HG02973 (cell line): ENCODE measurements at regions not wholly inside any gene's neighbourhood (a gene's known extent, or its start where the extent isn't known, plus 50 kb on each side); places are given as distances from the start of the nearest gene placed in this dataset.
"Not testable (repeated sequence)": the region's sequence is repeated elsewhere in the genome, so short reads cannot be mapped to it uniquely, and the experiment has no call there.

Experiments
- ATAC-seq: cut with Tn5 transposase; IDR thresholded peaks from one replicate; pipeline ENCODE4 v1.9.1; 2021; ENCODE audit warnings: moderate library complexity; ENCODE audit not compliant: unreplicated experiment

GRCh38 chr6:85983032-85983659 lies 340.5 kb upstream of the SYNCRIP start:
- no peak for ATAC-seq

DNA sequence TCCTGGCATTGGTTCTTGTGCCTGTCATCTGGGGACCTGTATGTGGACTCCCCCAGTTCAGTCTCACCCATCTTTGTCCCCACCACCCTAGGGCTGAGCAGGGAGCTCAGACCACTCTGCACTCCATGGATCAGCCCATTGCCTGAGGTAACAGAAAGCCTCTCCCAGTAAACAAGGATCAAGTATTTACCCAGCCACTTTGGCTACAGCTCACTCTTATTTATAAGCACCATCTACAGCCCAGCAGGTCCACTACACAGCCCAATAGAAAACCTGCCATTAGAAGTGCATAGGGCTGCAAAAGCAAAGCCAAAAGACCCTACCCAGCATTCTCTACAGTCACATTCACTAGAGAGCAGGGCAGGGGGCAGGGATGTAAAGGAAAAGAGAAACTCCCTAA lies 335.0 kb upstream of the SYNCRIP start:
- ATAC-seq: no peak

DNA sequence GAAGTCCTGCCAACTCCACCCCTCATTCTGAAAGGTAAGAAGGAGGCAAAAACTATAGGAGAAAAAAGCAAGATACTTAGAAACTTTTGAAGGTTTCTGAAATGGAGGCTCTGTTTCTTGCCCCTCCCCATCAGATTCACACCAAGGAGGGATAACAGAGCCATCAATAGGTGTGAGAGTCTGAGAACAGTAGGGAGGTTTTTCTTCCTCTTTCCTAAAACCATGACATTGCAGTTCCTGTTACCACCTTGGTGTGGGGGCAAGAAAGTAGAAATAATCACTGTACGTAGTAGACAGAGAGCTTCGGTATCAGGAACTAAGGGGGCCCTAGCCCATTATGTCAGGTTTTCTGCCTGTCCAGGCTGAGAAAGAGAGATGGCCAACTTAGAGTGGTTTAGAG lies 333.3 kb upstream of the SYNCRIP start:
- ATAC-seq: peak; percentile 52

DNA sequence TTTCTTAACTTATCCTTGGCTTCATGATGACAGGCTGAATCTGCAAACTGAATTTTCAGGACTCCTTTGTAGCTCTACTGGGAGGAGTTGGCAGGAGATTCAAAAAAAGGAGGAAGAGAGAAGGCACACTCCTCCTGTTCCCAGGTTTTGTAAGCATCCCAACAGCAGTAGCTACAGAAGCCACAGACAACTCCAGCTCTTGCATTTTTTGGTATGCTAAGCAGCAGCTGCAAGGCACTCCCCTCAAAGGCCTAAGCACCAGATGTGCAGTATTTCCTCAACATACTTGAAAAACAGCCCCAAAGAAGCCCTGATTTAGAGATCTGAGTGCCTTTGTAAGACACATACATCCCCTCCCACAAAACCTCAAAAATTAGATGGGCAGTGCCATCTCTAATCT lies 328.6 kb upstream of the SYNCRIP start:
- ATAC-seq: no peak

DNA sequence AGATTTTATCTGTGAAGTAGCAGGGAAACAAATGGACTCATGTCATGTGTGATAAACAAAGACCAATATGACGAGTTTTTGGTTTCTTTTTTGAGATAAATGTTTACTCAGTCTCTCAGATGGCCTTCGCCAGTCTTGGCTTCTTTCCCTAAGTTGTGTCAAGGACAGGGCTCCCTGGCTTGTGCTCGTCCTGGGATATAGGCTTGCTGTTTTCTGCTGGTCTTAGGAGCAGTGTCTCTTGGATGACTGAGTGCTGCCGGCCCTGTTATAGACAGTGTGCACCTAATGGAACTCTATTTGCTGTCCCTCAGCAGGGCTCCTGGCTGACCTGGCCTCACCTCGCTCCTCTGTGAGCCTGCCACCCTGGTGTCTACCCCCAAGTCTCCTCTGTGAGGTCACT lies 324.1 kb upstream of the SYNCRIP start:
- ATAC-seq: no peak

- ATAC-seq: no peak
These were observed 319.1 kb upstream of the SYNCRIP start for GRCh38 chr6:85961746-85962145.

DNA sequence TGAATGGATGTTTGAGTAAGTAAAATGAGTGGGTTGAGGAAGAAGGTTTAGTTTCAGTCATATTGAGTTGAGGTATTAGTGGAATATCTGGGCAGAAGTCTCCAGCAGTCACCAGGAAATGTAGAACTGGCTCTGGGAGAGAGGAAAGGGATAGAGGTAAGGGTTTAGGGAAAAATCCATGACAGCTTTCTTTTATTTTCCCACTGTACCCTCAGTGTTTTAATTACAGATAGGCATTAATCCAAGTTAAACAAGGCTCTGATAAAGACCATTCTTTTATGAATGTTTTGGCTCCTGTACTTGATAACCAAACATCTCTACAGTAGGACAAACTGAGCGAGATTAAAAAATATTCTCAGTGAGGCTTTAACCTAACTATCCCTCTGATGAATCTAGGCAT lies 318.4 kb upstream of the SYNCRIP start:
- ATAC-seq: no peak

GRCh38 chr6:85948481-85948880 lies 305.8 kb upstream of the SYNCRIP start:
- ATAC-seq: no peak

DNA sequence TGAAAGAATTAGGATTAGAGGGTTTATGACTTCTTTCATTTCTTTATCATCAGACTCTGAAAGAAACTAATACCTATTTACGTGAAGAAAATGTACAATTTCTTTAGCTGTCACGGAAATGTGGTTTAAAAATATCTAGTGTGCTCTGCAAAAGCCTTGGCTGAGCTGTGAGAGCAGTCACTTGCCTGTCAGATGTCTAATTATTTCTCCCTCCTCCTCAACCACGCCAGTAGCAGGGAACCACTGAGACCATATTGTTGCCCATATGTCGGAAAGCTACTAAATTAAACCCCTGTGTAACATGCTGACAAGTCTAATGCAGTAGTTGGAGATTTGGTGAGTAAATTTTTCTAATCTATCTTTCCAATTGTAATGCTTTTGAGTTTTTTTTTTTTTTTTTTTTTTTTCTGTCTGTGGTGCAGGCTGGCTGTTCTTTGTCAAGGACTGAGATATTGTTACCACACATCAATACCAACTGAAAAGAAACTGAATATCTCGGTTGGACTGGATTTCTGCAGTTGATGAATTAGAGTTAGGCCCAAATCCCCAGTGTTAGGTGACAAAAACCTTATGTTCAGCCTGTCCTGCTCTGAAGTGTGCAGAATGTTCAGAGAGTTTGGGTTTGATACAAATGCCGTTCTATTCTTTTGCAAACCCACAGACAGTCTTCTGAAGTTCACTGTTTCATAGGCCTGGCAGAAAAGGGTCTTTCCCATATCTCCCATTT lies 302.9 kb upstream of the SYNCRIP start:
- ATAC-seq: no peak

- no peak for ATAC-seq
These were observed 302.1 kb upstream of the SYNCRIP start for GRCh38 chr6:85944776-85945175.

GRCh38 chr6:85942844-85943243 lies 300.2 kb upstream of the SYNCRIP start:
- no peak for ATAC-seq

DNA sequence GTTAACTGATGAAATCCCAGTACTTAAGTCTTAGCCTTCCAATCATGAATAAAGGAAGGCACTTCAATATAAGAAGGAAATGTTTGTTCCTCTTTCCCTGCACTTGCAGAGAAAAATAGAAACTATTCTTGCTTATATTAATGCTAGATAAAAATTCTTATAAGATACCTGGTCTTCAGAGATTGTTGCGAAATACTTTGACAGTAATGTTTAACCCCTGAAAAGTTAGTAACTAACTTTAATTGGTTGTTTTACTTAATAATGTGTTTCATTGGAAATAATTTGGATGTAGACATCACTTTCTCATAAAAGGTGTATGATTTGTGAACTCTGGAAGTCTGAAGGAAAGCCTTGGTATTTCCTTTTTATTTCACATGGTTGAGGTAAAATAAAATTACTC lies 294.2 kb upstream of the SYNCRIP start:
- ATAC-seq: no peak

- peak; percentile 91 for ATAC-seq
These were observed 280.3 kb upstream of the SYNCRIP start for GRCh38 chr6:85923013-85923430.

DNA sequence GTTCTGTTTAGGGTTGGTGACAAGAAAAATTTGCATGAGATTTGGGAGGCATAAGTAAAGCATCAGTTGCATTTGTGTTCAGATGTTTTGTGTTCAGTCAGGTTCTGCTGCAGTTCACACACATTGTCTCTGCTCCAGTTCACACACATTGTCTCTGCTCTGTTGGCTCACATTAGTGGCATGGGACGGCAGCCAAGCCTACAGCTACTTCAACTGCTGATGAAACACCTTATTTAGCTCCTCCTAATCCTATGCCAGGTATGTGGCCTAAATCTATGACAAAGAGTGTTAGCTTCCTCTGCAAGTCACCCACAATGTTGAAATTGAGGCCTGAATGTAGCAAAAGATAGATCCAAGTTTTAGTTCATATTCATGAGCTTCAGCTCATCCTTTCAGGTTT lies 278.1 kb upstream of the SYNCRIP start:
- ATAC-seq: no peak

DNA sequence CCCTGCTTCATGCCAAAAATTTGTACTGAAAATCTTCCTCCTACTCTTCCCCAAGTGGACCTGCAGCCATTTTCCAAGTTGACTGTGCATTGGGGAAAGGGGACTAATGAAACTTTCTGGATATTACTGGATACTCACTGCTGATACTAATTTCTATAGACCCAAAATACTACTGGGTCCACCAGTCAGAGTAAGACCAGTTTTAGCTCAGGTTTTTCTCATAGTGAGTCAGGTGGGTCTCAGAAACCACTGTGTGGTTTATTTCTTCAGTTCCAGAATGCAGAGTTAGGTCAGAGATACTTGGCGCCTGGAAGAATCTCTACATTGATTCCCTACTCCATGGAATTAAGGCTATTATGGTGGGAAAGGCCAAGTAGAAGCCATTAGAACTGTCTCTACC lies 274.8 kb upstream of the SYNCRIP start:
- ATAC-seq: no peak

GRCh38 chr6:85913001-85913400 lies 270.3 kb upstream of the SYNCRIP start:
- no peak for ATAC-seq

DNA sequence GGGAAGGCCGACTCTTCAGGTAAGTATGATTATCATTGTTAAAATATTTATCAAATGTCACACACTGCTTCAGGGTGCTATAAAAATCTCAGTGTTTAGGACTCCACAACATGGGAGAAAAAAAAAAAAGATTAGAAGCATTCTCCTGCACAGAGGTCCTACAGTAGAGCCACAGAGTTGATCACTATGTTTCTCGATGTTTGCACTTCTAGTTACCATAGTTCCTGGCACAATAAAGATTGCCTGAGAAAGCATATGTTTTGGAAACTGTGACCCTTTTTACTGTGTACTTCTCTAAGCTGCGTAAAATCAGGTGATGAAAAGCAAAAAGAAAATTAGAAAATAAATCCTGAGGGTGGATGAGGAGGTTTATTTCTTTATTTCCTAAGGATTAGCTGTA lies 269.9 kb upstream of the SYNCRIP start:
- ATAC-seq: no peak

DNA sequence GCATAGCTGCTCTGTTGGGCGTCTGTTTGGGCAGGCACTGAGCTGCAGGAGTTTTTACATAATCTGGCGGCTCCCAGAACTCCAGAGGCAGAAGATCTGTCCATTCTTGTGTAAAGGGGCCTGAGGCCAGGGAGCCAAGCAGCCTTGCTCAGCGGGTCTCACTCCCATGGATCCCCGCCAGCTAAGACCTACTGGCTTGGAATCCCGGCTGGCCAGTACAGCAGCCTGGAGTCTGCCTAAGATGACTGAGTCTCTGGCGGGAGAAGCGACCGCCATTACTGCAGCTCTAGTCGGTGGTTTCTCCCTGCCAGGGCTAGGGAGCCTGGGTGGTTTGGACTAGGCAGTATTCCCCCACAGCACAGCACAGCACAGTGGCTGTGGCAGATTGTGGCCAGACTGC lies 268.4 kb upstream of the SYNCRIP start:
- ATAC-seq: no peak

DNA sequence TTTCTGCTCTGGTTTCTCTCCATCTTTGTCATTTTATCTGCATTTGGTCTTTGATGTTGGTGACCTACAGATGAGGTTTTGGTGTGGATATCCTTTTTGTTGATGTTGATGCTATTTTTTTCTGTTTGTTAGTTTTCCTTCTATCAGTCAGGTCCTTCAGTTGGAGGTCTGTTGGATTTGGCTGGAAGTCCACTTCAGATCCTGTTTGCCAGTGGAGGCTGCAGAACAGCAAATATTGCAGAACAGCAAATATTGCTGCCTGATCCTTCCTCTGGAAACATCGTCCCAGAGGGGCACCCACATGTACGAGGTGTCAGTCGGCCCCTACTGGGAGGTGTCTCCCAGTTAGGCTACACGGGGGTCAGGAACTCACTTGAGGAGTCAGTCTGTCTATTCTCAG lies 265.4 kb upstream of the SYNCRIP start:
- ATAC-seq: not testable (repeated sequence)

- ATAC-seq: no peak
These were observed 249.7 kb upstream of the SYNCRIP start for GRCh38 chr6:85892346-85892745.

DNA sequence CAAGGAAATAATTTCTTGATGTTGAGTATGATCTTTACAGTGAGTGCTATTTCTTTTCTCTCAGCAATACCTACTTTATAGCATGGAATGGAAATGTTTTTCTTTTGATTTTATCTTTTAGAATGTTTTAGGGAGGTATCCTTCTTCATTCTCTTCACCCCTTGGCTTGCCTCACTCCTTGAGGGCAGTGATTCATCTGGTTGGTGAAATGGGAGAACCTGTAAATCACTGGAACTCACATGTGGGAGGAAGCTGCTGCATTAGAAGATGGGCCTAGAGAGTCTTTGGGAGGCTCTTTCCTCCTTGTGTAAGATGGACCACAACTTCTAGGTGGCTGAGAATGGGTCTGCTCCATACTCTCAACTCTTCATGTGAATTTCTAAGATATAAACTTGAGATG lies 244.8 kb upstream of the SYNCRIP start:
- no peak for ATAC-seq

- no peak for ATAC-seq
These were observed 226.0 kb upstream of the SYNCRIP start for GRCh38 chr6:85868685-85869084.

DNA sequence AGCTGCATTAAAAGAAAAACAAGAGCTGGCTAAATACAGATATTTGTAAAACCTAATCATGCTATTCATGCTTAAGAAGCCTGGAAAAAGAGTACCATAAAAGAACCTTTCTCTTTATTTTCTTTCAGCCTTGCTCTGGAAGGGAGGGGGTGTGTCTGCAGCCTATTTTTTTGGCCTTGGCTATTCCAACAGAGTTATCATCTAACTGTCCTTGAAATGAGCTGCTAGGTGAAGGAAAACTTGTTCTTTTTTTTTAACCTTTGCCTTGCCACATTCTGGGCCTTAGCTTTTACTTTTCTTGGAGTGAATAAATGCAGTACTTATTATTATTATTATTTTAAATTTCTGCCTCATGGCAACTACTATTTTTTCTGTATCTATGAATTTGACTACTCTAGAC lies 224.9 kb upstream of the SYNCRIP start:
- ATAC-seq: no peak
